Prostate gland (tissue), 2 donors: ENCODE measurements at regions not wholly inside any gene's neighbourhood (a gene's known extent, or its start where the extent isn't known, plus 50 kb on each side); places are given as distances from the start of the nearest gene placed in this dataset.

ENCODE experiments used
- DNase-seq: peaks from one replicate; pipeline ENCODE4 v3.0.0-alpha.2; 2019; ENCODE audit warnings: low spot score
- H3K27ac ChIP-seq, 2 donors: fragments of 200-600 bp; sonication (generic); 2 replicates each; pipeline ENCODE4 v1.5.1; 2017 to 2019
- H3K27me3 ChIP-seq: fragments of 200-600 bp; sonication (generic); replicated peaks from 2 replicates; pipeline ENCODE4 v1.5.1; 2019; ENCODE audit not compliant: insufficient read depth
- H3K36me3 ChIP-seq, 2 donors: fragments of 200-600 bp; sonication (generic); 1 replicate in 1 of 2; 2 replicates in 1 of 2; pipeline versions ENCODE4 v1.5.1 to v1.8.1; 2017 to 2019
- H3K4me1 ChIP-seq: fragments of 200-600 bp; sonication (generic); replicated peaks from 2 replicates; pipeline ENCODE4 v1.5.1; 2019
- H3K4me3 ChIP-seq, 2 donors: fragments of 200-600 bp; sonication (generic); 2 replicates each; pipeline ENCODE4 v1.5.1; 2017 to 2019
- H3K9me3 ChIP-seq: fragments of 200-600 bp; sonication (generic); 2 replicates; pipeline ENCODE4 v1.5.1; 2017
- CTCF ChIP-seq, 4 experiments: fragments of 200-600 bp in 2 of 4; fragments of 450-650 bp in 2 of 4; sonication (generic) in 2 of 4; IDR thresholded peaks; 1 replicate in 3 of 4; 2 replicates in 1 of 4; pipeline ENCODE4 v1.5.1; 2016 to 2019; ENCODE audit warnings: antibody characterized with exemption in 4 of 4, mild to moderate bottlenecking in 2 of 4, moderate library complexity in 2 of 4
- POLR2A ChIP-seq: fragments of 450-650 bp; IDR thresholded peaks from one replicate; pipeline ENCODE4 v1.6.1; 2016; ENCODE audit warnings: antibody characterized with exemption, mild to moderate bottlenecking
- POLR2AphosphoS5 ChIP-seq: sonication (generic); formaldehyde crosslinking; IDR thresholded peaks from one replicate; pipeline ENCODE4 v1.6.1; 2017; ENCODE audit warnings: antibody characterized with exemption
- WGBS: methylation state at CpG from one replicate; pipeline ENCODE4 v1.1.5; 2018; 5-methylcytosine and 5-hydroxymethylcytosine counted together
- intact Hi-C: fragments of 100-400 bp; cut with DNase I; formaldehyde crosslinking; loops from one replicate; pipeline ENCODE4 v1.14.2; 2022

DNA sequence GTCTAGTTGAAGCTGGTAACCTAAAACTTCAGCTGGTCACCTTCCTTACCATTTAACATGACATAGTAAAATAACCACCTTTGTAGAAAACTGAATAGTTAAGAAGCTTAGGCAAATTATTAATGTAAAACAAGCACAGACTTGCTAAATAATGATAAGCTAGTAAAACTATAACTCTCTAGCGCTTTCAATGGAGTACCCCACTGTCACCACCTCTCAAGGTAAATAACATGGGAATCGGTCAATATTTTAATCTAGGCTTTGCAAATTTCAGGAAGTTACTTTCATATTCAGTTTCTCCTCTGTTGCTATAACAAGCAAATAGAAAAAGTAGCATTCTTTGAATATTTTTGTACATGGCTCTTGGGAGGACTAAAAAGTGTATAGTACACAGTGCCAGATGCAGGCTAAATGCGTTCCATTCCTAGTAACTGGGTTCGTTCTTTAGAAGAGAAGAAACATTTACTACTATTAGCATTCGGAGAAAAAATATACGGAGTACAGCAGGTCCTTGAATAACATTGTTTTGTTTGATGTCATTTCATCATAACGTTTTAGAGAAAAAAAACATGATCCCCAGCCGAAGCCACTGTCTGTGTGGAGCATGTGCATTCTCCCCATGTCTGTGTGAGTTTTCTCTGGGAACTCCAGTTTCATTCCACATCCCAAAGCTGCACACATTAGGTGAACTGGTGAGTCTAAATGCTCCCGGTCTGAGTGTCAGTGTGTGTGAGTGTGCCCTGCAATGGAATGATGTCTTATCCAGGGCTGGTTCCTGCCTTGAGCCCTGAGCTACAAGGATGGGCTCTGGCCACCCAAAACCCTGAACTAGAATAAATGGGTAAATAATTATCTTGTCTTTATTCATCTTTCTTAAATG is 52.5 kb downstream of the EPRS1 start:
- Histone ChIP-seq H3K4me3 (no peak overlapping the region), H3K27ac (no peak overlapping the region), H3K36me3 (peaks cover 0 to 5% of the 10 kb centered on the region in 2 donors), H3K4me1 (no peaks in the 10 kb centered on the region), H3K9me3 (no peaks in the 10 kb centered on the region), H3K27me3 (no peaks in the 10 kb centered on the region)
- intact Hi-C loops: no loop called here
- TF ChIP-seq CTCF (IDR thresholded peaks at IDR 0.05) (no peak), POLR2A (no peak), POLR2AphosphoS5 (no peak)
- WGBS: 55% methylated on average over 9 of the region's 9 CpGs
- no peak for DNase-seq

GRCh38 chr1:219991919-219992318 is 54.4 kb downstream of the EPRS1 start:
- H3K27me3 ChIP-seq: no peaks in the 10 kb centered on the region
- TF ChIP-seq POLR2AphosphoS5 (no peak), CTCF (IDR thresholded peaks at IDR 0.05) (no peak)
- no peak for DNase-seq
- no peaks in the 10 kb centered on the region for H3K9me3 ChIP-seq
- no peak overlapping the region for H3K4me3 ChIP-seq
- no peak overlapping the region for H3K27ac ChIP-seq
- WGBS: 83% methylated on average over 2 of the region's 2 CpGs
- peaks cover 3 to 5% of the 10 kb centered on the region in 2 donors for H3K36me3 ChIP-seq
- no peaks in the 10 kb centered on the region for H3K4me1 ChIP-seq
- intact Hi-C loops: no loop called here

DNA sequence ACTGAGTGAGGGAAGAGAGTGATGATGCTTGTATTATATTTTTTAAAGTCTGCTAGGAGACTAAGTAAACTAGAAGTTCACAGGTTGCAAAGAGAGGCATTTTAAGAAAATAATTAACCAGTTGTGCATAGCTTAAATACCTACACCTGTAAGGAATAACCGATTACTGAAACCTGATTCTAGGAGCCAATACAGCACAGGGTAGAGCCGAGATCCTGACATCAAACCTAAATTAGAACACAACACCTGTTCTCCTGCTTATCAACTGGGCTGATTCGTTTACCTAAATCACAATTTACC is 54.8 kb downstream of the EPRS1 start:
- no peaks in the 10 kb centered on the region for H3K27me3 ChIP-seq
- H3K4me1 ChIP-seq: no peaks in the 10 kb centered on the region
- no peak overlapping the region for H3K27ac ChIP-seq
- H3K4me3 ChIP-seq: no peak overlapping the region
- DNase-seq: no peak
- intact Hi-C loops: no loop called here
- WGBS: 59% methylated on average over 3 of the region's 3 CpGs
- H3K36me3 ChIP-seq: peaks cover 2 to 3% of the 10 kb centered on the region in 2 donors
- TF ChIP-seq POLR2A (no peak), CTCF (IDR thresholded peaks at IDR 0.05) (no peak), POLR2AphosphoS5 (no peak)
- no peaks in the 10 kb centered on the region for H3K9me3 ChIP-seq

- DNase-seq: no peak
- intact Hi-C loops: no loop called here
Measured at GRCh38 chr1:219990782-219991510, 55.4 kb downstream of the EPRS1 start.

More at GRCh38 chr1:219990782-219991510, 55.4 kb downstream of the EPRS1 start:
- TF ChIP-seq POLR2A (no peak), POLR2AphosphoS5 (no peak), CTCF (IDR thresholded peaks at IDR 0.05) (peak in 3 of 4 experiments; percentile 39 to 58 (median 47))
- Histone ChIP-seq H3K4me3 (no peak overlapping the region), H3K4me1 (no peaks in the 10 kb centered on the region), H3K27me3 (no peaks in the 10 kb centered on the region), H3K27ac (no peak overlapping the region), H3K9me3 (no peaks in the 10 kb centered on the region), H3K36me3 (peaks cover 0 to 3% of the 10 kb centered on the region in 2 donors)
- WGBS: 26% methylated on average over 2 of the region's 2 CpGs
